ENCODE measurements at regions not wholly inside any gene's neighbourhood (a gene's known extent, or its start where the extent isn't known, plus 50 kb on each side); places are given as distances from the start of the nearest gene placed in this dataset.

DNA sequence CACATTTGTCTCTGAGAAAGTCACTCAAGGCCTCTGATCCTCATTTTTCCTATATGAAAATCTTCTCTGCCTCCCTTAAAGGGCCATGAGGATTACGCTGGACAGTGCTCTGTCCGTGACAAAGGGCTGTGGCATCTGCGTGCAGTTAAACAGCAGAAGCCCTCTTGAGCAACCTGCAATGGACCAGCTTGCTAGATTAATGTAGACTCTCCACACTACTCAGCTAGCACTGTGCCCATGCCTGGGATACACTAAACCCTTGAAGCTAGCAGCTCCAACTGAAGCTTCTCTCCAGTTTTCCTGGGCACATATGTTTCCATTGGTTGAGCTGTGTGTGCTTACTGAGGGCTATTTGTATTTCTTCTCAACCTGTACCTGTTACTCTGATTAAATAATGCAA, 303.8 kb downstream of the RPLP1 start:
- Histone ChIP-seq H3K36me3 (ENCODE audit: control insufficient read depth, insufficient read depth, low read length) (no peaks in the 10 kb centered on the region), H3K27ac (ENCODE audit: low read depth, low read length) (no peak overlapping the region), H3K4me3 (ENCODE audit: low read depth, low read length) (no peak overlapping the region), H3K4me1 (ENCODE audit: control insufficient read depth, insufficient read depth, low read length) (peaks cover 10% of the 10 kb centered on the region; the same call in 1 of the 2 replicates), H3K9ac (ENCODE audit: low read length) (no peak overlapping the region), H3K27me3 (ENCODE audit: control insufficient read depth, insufficient read depth, low read length) (no peaks in the 10 kb centered on the region), H3K9me3 (ENCODE audit: control insufficient read depth, insufficient read depth, low read depth, low read length) (peaks cover 5% of the 10 kb centered on the region; the same call in 1 of the 2 replicates)

DNA sequence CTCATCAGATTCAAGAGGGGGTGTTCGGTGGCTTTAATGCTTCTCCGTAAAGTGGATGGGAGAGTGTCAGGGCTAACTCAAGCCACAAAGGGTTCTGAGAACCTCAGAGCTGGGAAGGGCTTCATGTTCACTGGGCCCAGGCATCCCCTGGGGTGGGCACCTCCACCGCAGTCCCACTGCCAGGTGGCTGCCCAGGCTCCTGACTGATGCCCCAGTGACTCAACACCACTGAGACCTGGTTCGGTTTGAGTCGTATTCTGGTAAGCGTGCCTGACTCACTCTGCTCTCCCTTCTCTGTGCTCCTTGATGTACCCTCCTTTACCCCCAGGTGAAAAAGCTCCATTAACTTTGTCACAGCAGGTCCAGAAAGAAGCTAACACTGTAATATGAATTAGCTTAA, 304.6 kb downstream of the RPLP1 start:
- Histone ChIP-seq H3K27ac (ENCODE audit: low read depth, low read length) (no peak overlapping the region), H3K9ac (ENCODE audit: low read length) (no peak overlapping the region), H3K9me3 (ENCODE audit: control insufficient read depth, insufficient read depth, low read depth, low read length) (peaks cover 5% of the 10 kb centered on the region; the same call in 1 of the 2 replicates), H3K4me3 (ENCODE audit: low read depth, low read length) (no peak overlapping the region), H3K36me3 (ENCODE audit: control insufficient read depth, insufficient read depth, low read length) (no peaks in the 10 kb centered on the region), H3K4me1 (ENCODE audit: control insufficient read depth, insufficient read depth, low read length) (peaks cover 10% of the 10 kb centered on the region; the same call in 1 of the 2 replicates), H3K27me3 (ENCODE audit: control insufficient read depth, insufficient read depth, low read length) (no peaks in the 10 kb centered on the region)

DNA sequence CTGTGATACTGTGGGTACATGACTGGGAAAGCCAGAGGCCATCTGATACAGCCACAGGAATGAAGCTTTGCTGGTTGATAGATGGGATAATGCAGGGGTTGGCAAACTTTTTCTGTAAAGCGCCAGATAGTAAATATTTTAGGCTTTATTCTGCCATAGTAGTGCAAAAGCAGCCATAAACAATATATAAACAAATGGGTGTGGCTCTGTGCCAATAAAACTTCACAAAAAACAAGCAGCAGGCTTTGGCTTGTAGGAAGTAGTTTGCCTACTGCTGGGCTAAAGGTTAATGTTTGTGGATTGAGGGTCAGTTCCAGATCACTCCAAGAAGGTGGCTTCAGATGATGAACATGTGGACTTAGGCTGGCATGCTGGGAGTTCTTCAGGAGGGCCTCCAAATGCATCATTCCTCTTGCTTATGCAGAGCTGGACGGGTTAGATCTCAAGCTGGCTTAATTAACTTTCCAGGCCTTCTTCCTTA, 305.7 kb downstream of the RPLP1 start:
- no peaks in the 10 kb centered on the region for H3K36me3 ChIP-seq (ENCODE audit: control insufficient read depth, insufficient read depth, low read length)
- no peaks in the 10 kb centered on the region for H3K27me3 ChIP-seq (ENCODE audit: control insufficient read depth, insufficient read depth, low read length)
- H3K9ac ChIP-seq (ENCODE audit: low read length): no peak overlapping the region
- H3K27ac ChIP-seq (ENCODE audit: low read depth, low read length): no peak overlapping the region
- no peak overlapping the region for H3K4me3 ChIP-seq (ENCODE audit: low read depth, low read length)
- H3K9me3 ChIP-seq (ENCODE audit: control insufficient read depth, insufficient read depth, low read depth, low read length): 0 out of 2 replicates have a peak, but pooled peaks cover 5% of the 10 kb centered on the region
- peaks cover 10% of the 10 kb centered on the region; the same call in 1 of the 2 replicates for H3K4me1 ChIP-seq (ENCODE audit: control insufficient read depth, insufficient read depth, low read length)

DNA sequence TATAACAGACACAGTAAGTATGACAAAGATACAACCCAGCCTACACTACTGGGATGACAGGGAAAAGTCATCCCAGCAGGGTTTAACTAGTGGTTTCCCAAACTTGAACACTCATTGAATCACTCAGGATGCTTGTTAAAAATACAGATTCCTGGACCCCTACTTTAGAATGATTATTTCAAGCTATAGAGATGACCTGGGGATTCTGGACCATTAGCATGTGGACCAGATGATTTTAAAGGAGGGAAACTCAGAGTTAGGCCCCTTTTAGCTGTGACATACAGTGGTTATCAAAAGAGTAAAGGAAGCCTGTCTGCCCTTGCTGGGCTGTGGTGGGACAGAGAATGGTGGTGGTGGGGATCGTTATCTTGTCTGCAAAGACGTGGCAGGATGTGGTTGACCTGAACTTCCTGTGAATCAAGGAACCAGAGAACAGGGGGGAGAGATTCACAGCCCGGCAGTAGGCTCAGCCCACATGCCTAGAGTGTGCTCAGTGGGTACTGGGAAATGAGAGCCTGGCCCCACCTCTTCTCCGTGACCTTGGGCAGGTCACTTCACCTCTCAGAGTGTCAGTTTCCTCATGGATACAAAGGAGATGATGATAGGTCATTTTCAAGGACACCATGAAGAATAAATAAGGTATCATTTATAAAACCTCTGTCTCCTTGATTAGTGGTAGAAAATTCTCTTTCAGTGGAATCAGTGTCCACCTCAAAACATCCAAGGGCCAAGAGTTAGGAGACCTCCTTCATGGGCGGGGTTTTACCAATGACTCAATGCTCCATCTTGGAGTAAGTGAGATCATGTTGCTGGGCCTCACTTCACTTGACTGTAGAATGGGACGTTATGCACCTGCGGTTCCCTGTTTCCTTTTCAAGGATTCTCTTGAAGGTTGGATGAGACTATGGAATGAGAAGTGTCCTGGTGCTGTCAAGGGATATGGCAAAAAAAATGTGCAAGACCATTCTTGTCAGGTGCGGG, 306.5 kb downstream of the RPLP1 start:
- H3K27ac ChIP-seq (ENCODE audit: low read depth, low read length): no peak overlapping the region
- no peaks in the 10 kb centered on the region for H3K36me3 ChIP-seq (ENCODE audit: control insufficient read depth, insufficient read depth, low read length)
- no peak overlapping the region for H3K4me3 ChIP-seq (ENCODE audit: low read depth, low read length)
- peaks cover 10% of the 10 kb centered on the region; the same call in 1 of the 2 replicates for H3K4me1 ChIP-seq (ENCODE audit: control insufficient read depth, insufficient read depth, low read length)
- no peak overlapping the region for H3K9ac ChIP-seq (ENCODE audit: low read length)
- no peaks in the 10 kb centered on the region for H3K27me3 ChIP-seq (ENCODE audit: control insufficient read depth, insufficient read depth, low read length)
- H3K9me3 ChIP-seq (ENCODE audit: control insufficient read depth, insufficient read depth, low read depth, low read length): no peaks in the 10 kb centered on the region

DNA sequence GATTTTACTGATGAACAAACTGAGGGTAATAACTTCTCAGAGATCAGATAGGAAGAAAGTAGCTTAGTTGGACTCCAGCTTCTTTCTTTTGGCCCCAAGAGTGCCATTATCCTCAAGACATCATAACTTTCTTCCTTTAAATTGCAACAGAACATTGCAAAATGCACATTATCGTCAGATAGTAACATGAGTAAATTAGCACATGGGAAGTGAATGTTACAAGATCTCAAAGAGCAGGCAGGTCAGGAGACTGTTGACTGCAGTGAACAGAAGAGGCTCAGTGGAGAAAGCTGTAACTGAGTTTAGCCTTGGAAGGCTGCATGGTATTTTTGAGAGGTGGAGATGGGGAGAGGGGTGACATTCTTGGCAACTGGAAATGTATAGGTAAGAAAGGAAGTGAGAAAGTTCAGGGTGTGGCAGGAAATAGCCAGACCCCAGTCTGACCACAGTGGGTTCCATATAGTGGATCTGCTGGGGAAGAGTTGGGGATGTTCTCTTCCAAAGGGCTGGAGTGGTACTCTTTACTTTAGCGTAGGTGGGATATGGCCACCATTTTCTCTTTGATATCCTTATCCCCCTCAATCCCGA, 307.7 kb downstream of the RPLP1 start:
- no peaks in the 10 kb centered on the region for H3K27me3 ChIP-seq (ENCODE audit: control insufficient read depth, insufficient read depth, low read length)
- H3K4me3 ChIP-seq (ENCODE audit: low read depth, low read length): no peak overlapping the region
- H3K4me1 ChIP-seq (ENCODE audit: control insufficient read depth, insufficient read depth, low read length): peaks cover 7% of the 10 kb centered on the region; the same call in 1 of the 2 replicates
- H3K9ac ChIP-seq (ENCODE audit: low read length): no peak overlapping the region
- no peaks in the 10 kb centered on the region for H3K9me3 ChIP-seq (ENCODE audit: control insufficient read depth, insufficient read depth, low read depth, low read length)
- H3K36me3 ChIP-seq (ENCODE audit: control insufficient read depth, insufficient read depth, low read length): no peaks in the 10 kb centered on the region
- H3K27ac ChIP-seq (ENCODE audit: low read depth, low read length): no peak overlapping the region

DNA sequence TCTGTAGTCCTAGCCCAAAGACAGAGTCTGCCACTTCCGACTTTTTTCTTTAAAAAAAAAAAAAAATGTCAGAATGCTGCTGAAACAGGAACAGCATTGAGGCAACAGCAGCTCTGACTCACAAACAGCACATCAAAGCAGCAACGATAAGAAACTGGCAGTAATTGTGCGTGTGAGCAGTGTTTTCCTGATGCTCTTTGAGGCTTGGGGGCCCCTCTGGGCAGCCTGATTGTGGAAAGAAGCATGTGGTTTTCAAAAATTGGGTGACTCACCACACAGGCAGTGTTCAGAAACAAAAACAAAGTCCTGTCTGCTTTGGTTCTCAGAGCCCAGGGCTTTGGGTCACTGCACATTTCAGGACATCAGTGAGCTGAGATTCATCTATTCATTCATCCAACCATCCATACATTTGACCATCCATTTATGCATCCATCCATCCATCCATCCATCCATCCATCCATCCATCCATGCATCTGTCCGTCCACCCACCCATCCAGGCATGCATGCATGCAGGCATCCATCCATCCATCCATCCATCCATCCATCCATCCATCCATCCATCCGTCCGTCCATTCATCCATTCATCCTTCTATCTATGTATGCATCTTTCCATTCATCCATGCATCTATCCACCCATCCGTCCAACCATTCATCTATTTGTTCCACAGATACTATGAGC, 308.4 kb downstream of the RPLP1 start:
- Histone ChIP-seq H3K4me3 (ENCODE audit: low read depth, low read length) (no peak overlapping the region), H3K9me3 (ENCODE audit: control insufficient read depth, insufficient read depth, low read depth, low read length) (no peaks in the 10 kb centered on the region), H3K9ac (ENCODE audit: low read length) (no peak overlapping the region), H3K4me1 (ENCODE audit: control insufficient read depth, insufficient read depth, low read length) (peaks cover under 1% of the 10 kb centered on the region; the same call in 1 of the 2 replicates), H3K36me3 (ENCODE audit: control insufficient read depth, insufficient read depth, low read length) (no peaks in the 10 kb centered on the region), H3K27ac (ENCODE audit: low read depth, low read length) (no peak overlapping the region), H3K27me3 (ENCODE audit: control insufficient read depth, insufficient read depth, low read length) (no peaks in the 10 kb centered on the region)

DNA sequence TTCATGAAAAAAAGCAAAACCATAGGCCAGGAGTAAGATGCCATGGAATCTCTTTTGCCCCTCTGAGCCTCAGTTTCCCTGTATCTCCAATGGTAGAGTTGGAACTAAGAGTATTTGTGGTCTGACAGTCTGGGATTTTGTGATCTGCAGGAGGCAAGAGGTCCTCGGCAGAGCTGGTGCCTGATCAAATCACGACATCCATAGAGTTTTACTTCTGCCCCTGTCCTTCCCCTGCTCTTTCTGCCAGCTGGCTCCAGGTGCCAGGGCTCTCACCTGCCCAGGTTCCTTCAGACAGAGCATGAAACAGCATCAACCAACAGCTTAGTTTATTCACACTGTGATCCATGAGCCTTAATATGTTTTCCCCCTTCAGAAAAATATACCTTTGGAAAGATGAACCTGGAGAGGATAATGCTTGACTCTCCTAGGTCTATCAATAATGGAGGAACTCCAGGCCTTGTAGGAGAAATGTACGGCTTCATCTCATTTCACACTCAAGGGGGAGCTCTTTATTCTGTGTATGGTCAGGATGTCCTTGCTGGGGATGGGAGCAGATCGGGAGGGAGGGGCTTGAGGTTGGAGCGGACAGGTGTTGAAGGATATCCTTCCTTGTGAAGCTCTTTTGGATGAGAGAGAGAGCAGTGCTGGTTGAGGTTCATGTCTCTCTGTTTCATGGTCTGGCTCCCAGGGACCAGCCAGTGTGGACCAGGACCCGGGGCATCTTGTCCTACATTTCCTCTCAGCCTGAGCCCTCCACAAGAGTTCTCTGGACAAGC, 309.9 kb downstream of the RPLP1 start:
- Histone ChIP-seq H3K9me3 (ENCODE audit: control insufficient read depth, insufficient read depth, low read depth, low read length) (peaks cover 6% of the 10 kb centered on the region; the same call in 1 of the 2 replicates), H3K4me1 (ENCODE audit: control insufficient read depth, insufficient read depth, low read length) (no peaks in the 10 kb centered on the region; the same call in 1 of the 2 replicates), H3K27me3 (ENCODE audit: control insufficient read depth, insufficient read depth, low read length) (no peaks in the 10 kb centered on the region), H3K4me3 (ENCODE audit: low read depth, low read length) (no peak overlapping the region), H3K36me3 (ENCODE audit: control insufficient read depth, insufficient read depth, low read length) (no peaks in the 10 kb centered on the region), H3K27ac (ENCODE audit: low read depth, low read length) (no peak overlapping the region), H3K9ac (ENCODE audit: low read length) (no peak overlapping the region)

DNA sequence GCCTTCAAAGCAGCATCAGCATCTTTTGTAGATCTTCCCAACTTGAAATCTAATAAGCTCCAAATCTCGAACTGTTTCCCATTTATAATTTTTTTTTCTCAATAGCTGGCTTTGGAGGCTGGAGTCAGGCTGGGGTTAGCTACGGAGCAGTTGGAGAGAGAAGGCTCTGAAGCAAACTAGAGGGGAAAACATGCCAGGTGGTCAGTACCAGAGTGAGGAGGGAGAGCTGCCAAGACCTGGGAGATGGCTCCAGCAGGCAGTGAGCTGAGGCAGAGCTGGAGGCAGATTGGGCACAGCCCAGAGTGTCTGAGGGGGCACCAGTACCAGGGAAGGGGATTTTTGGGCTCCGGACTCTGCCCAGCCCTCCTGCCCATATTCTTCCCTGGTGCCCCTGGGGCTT, 311.2 kb downstream of the RPLP1 start:
- Histone ChIP-seq H3K27ac (ENCODE audit: low read depth, low read length) (no peak overlapping the region), H3K4me1 (ENCODE audit: control insufficient read depth, insufficient read depth, low read length) (no peaks in the 10 kb centered on the region), H3K9me3 (ENCODE audit: control insufficient read depth, insufficient read depth, low read depth, low read length) (peaks cover 8% of the 10 kb centered on the region; the same call in 1 of the 2 replicates), H3K4me3 (ENCODE audit: low read depth, low read length) (no peak overlapping the region), H3K9ac (ENCODE audit: low read length) (no peak overlapping the region), H3K27me3 (ENCODE audit: control insufficient read depth, insufficient read depth, low read length) (no peaks in the 10 kb centered on the region), H3K36me3 (ENCODE audit: control insufficient read depth, insufficient read depth, low read length) (no peaks in the 10 kb centered on the region)

DNA sequence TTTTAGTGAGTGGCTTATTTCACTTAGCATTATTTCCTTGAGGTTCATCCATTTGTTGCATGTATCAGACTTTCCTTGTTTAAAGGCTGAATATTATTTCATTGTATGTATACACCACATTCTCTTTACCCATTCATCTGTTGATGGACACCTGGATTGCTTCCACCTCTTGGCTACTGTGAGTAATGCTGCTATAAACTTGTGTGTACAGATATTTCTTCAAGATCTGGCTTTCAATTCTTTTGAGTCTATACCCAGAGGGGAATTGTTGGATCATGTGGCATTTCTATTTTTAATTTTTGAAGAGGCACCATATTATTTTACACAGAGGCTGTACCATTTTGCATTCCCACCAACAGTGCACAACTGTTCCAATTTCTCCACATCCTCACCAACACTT, 313.5 kb downstream of the RPLP1 start:
- no peak overlapping the region for H3K4me3 ChIP-seq (ENCODE audit: low read depth, low read length)
- peaks cover 8% of the 10 kb centered on the region; the same call in 1 of the 2 replicates for H3K9me3 ChIP-seq (ENCODE audit: control insufficient read depth, insufficient read depth, low read depth, low read length)
- no peak overlapping the region for H3K27ac ChIP-seq (ENCODE audit: low read depth, low read length)
- no peak overlapping the region for H3K9ac ChIP-seq (ENCODE audit: low read length)
- 0 out of 2 replicates have a peak, but pooled peaks cover 2% of the 10 kb centered on the region for H3K4me1 ChIP-seq (ENCODE audit: control insufficient read depth, insufficient read depth, low read length)
- H3K27me3 ChIP-seq (ENCODE audit: control insufficient read depth, insufficient read depth, low read length): no peaks in the 10 kb centered on the region
- H3K36me3 ChIP-seq (ENCODE audit: control insufficient read depth, insufficient read depth, low read length): no peaks in the 10 kb centered on the region

DNA sequence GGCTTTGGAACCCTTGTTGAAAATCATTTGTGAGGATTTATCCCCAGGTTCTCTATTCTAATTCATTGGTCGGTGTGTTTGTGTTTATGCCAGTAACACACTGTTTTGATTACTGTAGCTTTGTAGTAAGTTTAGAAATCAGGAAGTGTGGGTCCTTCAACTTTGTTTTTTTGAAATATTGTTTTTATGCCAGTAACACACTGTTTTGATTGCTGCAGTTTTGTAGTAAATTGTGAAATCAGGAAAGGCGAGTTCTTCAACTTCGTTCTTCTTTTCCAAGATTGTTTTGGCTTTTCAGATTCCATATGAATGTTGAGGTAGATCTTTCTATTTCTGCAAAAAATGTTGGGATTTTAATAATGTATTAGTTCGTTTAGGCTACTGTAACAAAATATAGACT, 314.6 kb downstream of the RPLP1 start:
- no peak overlapping the region for H3K9ac ChIP-seq (ENCODE audit: low read length)
- H3K36me3 ChIP-seq (ENCODE audit: control insufficient read depth, insufficient read depth, low read length): no peaks in the 10 kb centered on the region
- H3K4me3 ChIP-seq (ENCODE audit: low read depth, low read length): no peak overlapping the region
- 0 out of 2 replicates have a peak, but pooled peaks cover 2% of the 10 kb centered on the region for H3K4me1 ChIP-seq (ENCODE audit: control insufficient read depth, insufficient read depth, low read length)
- H3K27ac ChIP-seq (ENCODE audit: low read depth, low read length): no peak overlapping the region
- H3K27me3 ChIP-seq (ENCODE audit: control insufficient read depth, insufficient read depth, low read length): no peaks in the 10 kb centered on the region
- peaks cover 8% of the 10 kb centered on the region; the same call in 1 of the 2 replicates for H3K9me3 ChIP-seq (ENCODE audit: control insufficient read depth, insufficient read depth, low read depth, low read length)

All from HUES6 (cell line).